ENCODE measurements at regions not wholly inside any gene's neighbourhood (a gene's known extent, or its start where the extent isn't known, plus 50 kb on each side); places are given as distances from the start of the nearest gene placed in this dataset.

- TF ChIP-seq USF1 (IDR thresholded peaks at IDR 0.05) (no peak), CEBPB (IDR thresholded peaks at IDR 0.05) (no peak), MAX (IDR thresholded peaks at IDR 0.05) (no peak), TCF12 (IDR thresholded peaks at IDR 0.05; ENCODE audit: low read depth) (no peak), REST (IDR thresholded peaks at IDR 0.05; ENCODE audit: low read depth) (no peak), NFIC (IDR thresholded peaks at IDR 0.05) (no peak), EP300 (IDR thresholded peaks at IDR 0.05; ENCODE audit: borderline replicate concordance) (no peak), FOXM1 (IDR thresholded peaks at IDR 0.05; ENCODE audit: borderline replicate concordance, low read depth) (no peak), RAD21 (IDR thresholded peaks at IDR 0.05; ENCODE audit: low read depth) (no peak), TAF1 (IDR thresholded peaks at IDR 0.05; ENCODE audit: low read depth) (no peak), EGR1 (IDR thresholded peaks at IDR 0.05) (no peak), CREB1 (IDR thresholded peaks at IDR 0.05; ENCODE audit: low read depth) (no peak)
Observed at GRCh38 chr4:35772291-35772690, 472.0 kb downstream of the ARAP2 start.
